ENCODE measurements at regions not wholly inside any gene's neighbourhood (a gene's known extent, or its start where the extent isn't known, plus 50 kb on each side); places are given as distances from the start of the nearest gene placed in this dataset.
"Not testable (repeated sequence)": the region's sequence is repeated elsewhere in the genome, so short reads cannot be mapped to it uniquely, and the experiment has no call there.

GRCh38 chr2:48180557-48180956 is 133.9 kb upstream of the FOXN2 start:
- ATAC-seq (ENCODE audit: low read depth) (no peak), DNase-seq (ENCODE audit: low spot score in 2 of 2) (no peak)
- Mint-ChIP-seq H3K36me3 (peaks cover 2% of the 10 kb centered on the region), H3K27ac (no peak overlapping the region), H3K27me3 (peaks cover 1% of the 10 kb centered on the region), H3K9me3 (peaks cover 3% of the 10 kb centered on the region), H3K4me3 (no peak overlapping the region), H3K4me1 (no peaks in the 10 kb centered on the region)

GRCh38 chr2:48183276-48183675 is 131.2 kb upstream of the FOXN2 start:
- DNase-seq (ENCODE audit: low spot score in 2 of 2) (no peak), ATAC-seq (ENCODE audit: low read depth) (no peak)
- H3K27me3 Mint-ChIP-seq = peaks cover 1% of the 10 kb centered on the region
- H3K9me3 Mint-ChIP-seq = no peaks in the 10 kb centered on the region
- no peak overlapping the region for H3K4me3 Mint-ChIP-seq
- H3K36me3 Mint-ChIP-seq = peaks cover 2% of the 10 kb centered on the region
- no peaks in the 10 kb centered on the region for H3K4me1 Mint-ChIP-seq
- no peak overlapping the region for H3K27ac Mint-ChIP-seq

GRCh38 chr2:48183991-48184390 is 130.5 kb upstream of the FOXN2 start:
- Mint-ChIP-seq H3K27ac (no peak overlapping the region), H3K27me3 (peaks cover 1% of the 10 kb centered on the region), H3K4me3 (no peak overlapping the region), H3K9me3 (no peaks in the 10 kb centered on the region), H3K36me3 (peaks cover 2% of the 10 kb centered on the region), H3K4me1 (no peaks in the 10 kb centered on the region)
- DNase-seq (ENCODE audit: low spot score in 2 of 2) (no peak), ATAC-seq (ENCODE audit: low read depth) (no peak)

GRCh38 chr2:48187503-48187902 is 127.0 kb upstream of the FOXN2 start:
- ATAC-seq (ENCODE audit: low read depth) (no peak), DNase-seq (ENCODE audit: low spot score in 2 of 2) (no peak)
- no peak overlapping the region for H3K4me3 Mint-ChIP-seq
- H3K27ac Mint-ChIP-seq = no peak overlapping the region
- no peaks in the 10 kb centered on the region for H3K9me3 Mint-ChIP-seq
- H3K27me3 Mint-ChIP-seq = peaks cover 1% of the 10 kb centered on the region
- H3K4me1 Mint-ChIP-seq = peaks cover 8% of the 10 kb centered on the region
- H3K36me3 Mint-ChIP-seq = peaks cover 2% of the 10 kb centered on the region

- no peaks in the 10 kb centered on the region for H3K27me3 Mint-ChIP-seq
- no peaks in the 10 kb centered on the region for H3K9me3 Mint-ChIP-seq
- ATAC-seq (ENCODE audit: low read depth) (no peak), DNase-seq (ENCODE audit: low spot score in 2 of 2) (no peak)
- H3K4me1 Mint-ChIP-seq = peaks cover 8% of the 10 kb centered on the region
- no peak overlapping the region for H3K4me3 Mint-ChIP-seq
- no peak overlapping the region for H3K27ac Mint-ChIP-seq
- no peaks in the 10 kb centered on the region for H3K36me3 Mint-ChIP-seq
Measured at GRCh38 chr2:48189552-48190228, 124.8 kb upstream of the FOXN2 start.

GRCh38 chr2:48190230-48190629 is 124.3 kb upstream of the FOXN2 start:
- no peak for DNase-seq (ENCODE audit: low spot score in 2 of 2)
- ATAC-seq (ENCODE audit: low read depth) = no peak
- Mint-ChIP-seq H3K4me3 (no peak overlapping the region), H3K4me1 (peaks cover 8% of the 10 kb centered on the region), H3K36me3 (no peaks in the 10 kb centered on the region), H3K27ac (no peak overlapping the region), H3K27me3 (no peaks in the 10 kb centered on the region), H3K9me3 (no peaks in the 10 kb centered on the region)

- H3K36me3 Mint-ChIP-seq = no peaks in the 10 kb centered on the region
- H3K27me3 Mint-ChIP-seq = no peaks in the 10 kb centered on the region
- H3K27ac Mint-ChIP-seq = no peak overlapping the region
- H3K4me3 Mint-ChIP-seq = no peak overlapping the region
- no peaks in the 10 kb centered on the region for H3K9me3 Mint-ChIP-seq
- DNase-seq (ENCODE audit: low spot score in 2 of 2) = no peak
- no peak for ATAC-seq (ENCODE audit: low read depth)
- H3K4me1 Mint-ChIP-seq = peaks cover 12% of the 10 kb centered on the region
Measured at GRCh38 chr2:48194641-48195040, 119.8 kb upstream of the FOXN2 start.

GRCh38 chr2:48195169-48195568 is 119.3 kb upstream of the FOXN2 start:
- ATAC-seq (ENCODE audit: low read depth) (no peak), DNase-seq (ENCODE audit: low spot score in 2 of 2) (no peak)
- Mint-ChIP-seq H3K27ac (no peak overlapping the region), H3K27me3 (no peaks in the 10 kb centered on the region), H3K4me3 (no peak overlapping the region), H3K9me3 (no peaks in the 10 kb centered on the region), H3K4me1 (peaks cover 8% of the 10 kb centered on the region), H3K36me3 (no peaks in the 10 kb centered on the region)

GRCh38 chr2:48197618-48198017 is 116.9 kb upstream of the FOXN2 start:
- Mint-ChIP-seq H3K4me1 (peaks cover 10% of the 10 kb centered on the region), H3K9me3 (no peaks in the 10 kb centered on the region), H3K4me3 (no peak overlapping the region), H3K27me3 (no peaks in the 10 kb centered on the region), H3K27ac (no peak overlapping the region), H3K36me3 (no peaks in the 10 kb centered on the region)
- ATAC-seq (ENCODE audit: low read depth) (no peak), DNase-seq (ENCODE audit: low spot score in 2 of 2) (no peak)

GRCh38 chr2:48198371-48198770 is 116.1 kb upstream of the FOXN2 start:
- Mint-ChIP-seq H3K4me3 (no peak overlapping the region), H3K4me1 (peaks cover 10% of the 10 kb centered on the region)
- no peak for ATAC-seq (ENCODE audit: low read depth)

GRCh38 chr2:48199070-48199469 is 115.4 kb upstream of the FOXN2 start:
- Mint-ChIP-seq H3K27me3 (no peaks in the 10 kb centered on the region), H3K9me3 (no peaks in the 10 kb centered on the region), H3K4me3 (no peak overlapping the region), H3K27ac (no peak overlapping the region), H3K4me1 (peaks cover 10% of the 10 kb centered on the region), H3K36me3 (no peaks in the 10 kb centered on the region)
- DNase-seq (ENCODE audit: low spot score in 2 of 2) (no peak), ATAC-seq (ENCODE audit: low read depth) (no peak)

More at GRCh38 chr2:48198371-48198770, 116.1 kb upstream of the FOXN2 start:
- Mint-ChIP-seq H3K27me3 (no peaks in the 10 kb centered on the region), H3K9me3 (no peaks in the 10 kb centered on the region), H3K36me3 (no peaks in the 10 kb centered on the region), H3K27ac (no peak overlapping the region)
- DNase-seq (ENCODE audit: low spot score in 2 of 2) = no peak

GRCh38 chr2:48200620-48201293 is 113.7 kb upstream of the FOXN2 start:
- H3K4me3 Mint-ChIP-seq = no peak overlapping the region
- peak; percentile 23 for ATAC-seq (ENCODE audit: low read depth)
- H3K27ac Mint-ChIP-seq = no peak overlapping the region
- no peaks in the 10 kb centered on the region for H3K9me3 Mint-ChIP-seq
- no peaks in the 10 kb centered on the region for H3K36me3 Mint-ChIP-seq
- H3K27me3 Mint-ChIP-seq = no peaks in the 10 kb centered on the region
- H3K4me1 Mint-ChIP-seq = peaks cover 20% of the 10 kb centered on the region
- no peak for DNase-seq (ENCODE audit: low spot score in 2 of 2)

- not testable (repeated sequence) for H3K36me3 Mint-ChIP-seq; H3K9me3 Mint-ChIP-seq; H3K27ac Mint-ChIP-seq; ATAC-seq (ENCODE audit: low read depth); H3K4me3 Mint-ChIP-seq; H3K27me3 Mint-ChIP-seq; DNase-seq (ENCODE audit: low spot score in 2 of 2)
- peaks cover 23% of the 10 kb centered on the region for H3K4me1 Mint-ChIP-seq
Measured at GRCh38 chr2:48201435-48201834, 113.0 kb upstream of the FOXN2 start.

GRCh38 chr2:48202863-48203642 is 111.4 kb upstream of the FOXN2 start:
- Mint-ChIP-seq H3K4me3 (no peak overlapping the region), H3K9me3 (no peaks in the 10 kb centered on the region), H3K27ac (no peak overlapping the region), H3K36me3 (no peaks in the 10 kb centered on the region), H3K4me1 (peaks cover 23% of the 10 kb centered on the region), H3K27me3 (no peaks in the 10 kb centered on the region)
- DNase-seq (ENCODE audit: low spot score in 2 of 2) (no peak), ATAC-seq (ENCODE audit: low read depth) (no peak)

Measured in memory B cell (primary cell).